GM19438 (cell line): ENCODE measurements at regions not wholly inside any gene's neighbourhood (a gene's known extent, or its start where the extent isn't known, plus 50 kb on each side); places are given as distances from the start of the nearest gene placed in this dataset.

Experiments used
- ATAC-seq: cut with Tn5 transposase; IDR thresholded peaks from one replicate; pipeline ENCODE4 v1.9.1; 2021; ENCODE audit warnings: low read depth; ENCODE audit not compliant: unreplicated experiment

DNA sequence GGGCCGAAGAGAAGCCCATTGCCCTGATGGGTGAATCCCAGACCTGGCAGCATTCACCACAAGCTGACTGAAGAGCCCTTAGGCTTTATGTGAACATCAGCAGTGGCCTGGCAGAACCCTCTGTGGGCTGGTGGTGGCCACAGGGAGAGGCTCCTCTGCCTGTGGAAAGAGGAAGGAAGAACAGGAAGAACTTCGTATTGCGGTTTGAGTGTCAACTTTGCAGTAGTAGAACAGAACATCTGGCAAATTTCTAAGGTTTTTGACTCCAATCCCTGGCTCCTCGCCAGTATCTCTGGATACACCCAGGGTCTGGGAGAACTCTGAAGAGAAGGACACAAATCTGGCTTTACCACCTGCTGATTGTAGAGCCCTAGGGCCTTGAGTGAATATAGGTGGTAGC is 356.4 kb upstream of the GRAMD2B start:
- ATAC-seq, result no peak

DNA sequence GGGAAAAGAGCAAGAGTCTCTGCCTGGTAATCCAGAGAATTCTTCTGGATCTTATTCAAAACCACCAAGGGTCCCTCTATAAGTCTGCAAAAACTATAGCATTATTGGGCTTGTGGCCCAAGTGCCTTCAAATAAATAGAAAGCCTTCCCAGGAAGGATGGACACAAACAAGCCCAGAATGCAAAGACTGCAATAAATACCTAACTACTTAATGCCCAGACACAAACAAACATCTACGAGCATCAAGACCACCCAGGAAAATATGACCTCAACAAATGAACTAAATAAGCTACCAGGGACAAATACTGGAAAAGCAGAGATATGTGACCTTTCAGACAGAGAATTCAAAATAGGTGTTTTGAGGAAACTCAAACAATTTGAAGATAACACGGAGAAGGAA is 355.8 kb upstream of the GRAMD2B start:
- no peak for ATAC-seq

DNA sequence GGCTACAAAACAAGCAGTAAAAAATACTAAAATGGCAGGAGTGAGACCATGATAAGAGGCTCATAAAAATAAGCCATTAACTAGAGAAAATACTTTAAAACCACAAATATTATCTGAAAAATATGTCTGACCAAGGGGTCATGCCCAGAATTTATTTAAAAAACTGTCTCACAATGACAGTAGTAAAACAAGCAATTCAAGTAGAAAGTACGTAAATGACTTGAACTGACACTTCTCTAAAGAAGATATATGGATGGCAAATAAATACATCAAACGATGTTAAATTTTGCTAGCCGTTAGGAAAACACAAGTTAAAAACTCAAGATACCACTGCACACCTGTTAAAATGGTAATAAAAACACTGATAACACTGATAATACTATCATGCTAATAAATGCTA is 353.9 kb upstream of the GRAMD2B start:
- no peak for ATAC-seq

GRCh38 chr5:126070481-126070880 is 352.7 kb upstream of the GRAMD2B start:
- no peak for ATAC-seq

DNA sequence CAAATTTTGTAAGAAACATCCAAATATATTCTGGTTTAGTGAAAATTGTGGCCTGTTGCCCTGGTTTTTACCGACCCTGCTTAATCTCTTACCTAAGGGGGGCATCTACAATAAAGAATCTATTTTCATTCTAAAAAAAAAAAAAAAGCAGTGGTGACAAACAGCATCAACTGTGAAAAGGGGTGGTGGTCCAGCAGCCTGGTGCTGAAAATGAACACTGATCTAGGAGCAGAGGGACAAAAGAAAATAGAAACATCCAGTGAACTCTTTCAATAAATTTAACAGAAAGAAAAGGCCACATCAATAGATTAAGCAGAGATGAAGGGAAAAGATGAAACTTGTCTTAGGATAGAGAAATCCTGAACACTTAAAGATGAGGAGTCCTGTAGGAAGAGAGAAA is 348.7 kb upstream of the GRAMD2B start:
- no peak for ATAC-seq

- no peak for ATAC-seq
Observed at GRCh38 chr5:126079266-126079665, 343.9 kb upstream of the GRAMD2B start.

- ATAC-seq, result no peak
Observed at GRCh38 chr5:126081209-126081608, 342.0 kb upstream of the GRAMD2B start.

DNA sequence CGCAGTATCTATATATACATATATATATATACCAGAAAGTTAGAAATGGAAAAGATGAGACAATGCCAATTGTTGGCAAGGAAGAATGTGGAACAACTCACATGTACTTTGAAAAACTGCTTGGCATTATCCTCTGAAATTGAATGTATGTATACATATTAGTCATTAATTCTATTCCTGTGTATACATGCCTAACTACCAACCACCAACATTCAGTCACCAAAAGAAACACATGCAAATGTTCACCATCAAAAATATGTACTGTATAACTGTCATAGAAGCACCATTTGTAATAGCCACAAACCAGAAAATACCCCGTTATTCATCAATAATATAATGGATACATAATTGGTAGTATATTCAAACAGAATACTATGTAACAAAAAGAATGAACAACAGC is 330.2 kb upstream of the GRAMD2B start:
- no peak for ATAC-seq

DNA sequence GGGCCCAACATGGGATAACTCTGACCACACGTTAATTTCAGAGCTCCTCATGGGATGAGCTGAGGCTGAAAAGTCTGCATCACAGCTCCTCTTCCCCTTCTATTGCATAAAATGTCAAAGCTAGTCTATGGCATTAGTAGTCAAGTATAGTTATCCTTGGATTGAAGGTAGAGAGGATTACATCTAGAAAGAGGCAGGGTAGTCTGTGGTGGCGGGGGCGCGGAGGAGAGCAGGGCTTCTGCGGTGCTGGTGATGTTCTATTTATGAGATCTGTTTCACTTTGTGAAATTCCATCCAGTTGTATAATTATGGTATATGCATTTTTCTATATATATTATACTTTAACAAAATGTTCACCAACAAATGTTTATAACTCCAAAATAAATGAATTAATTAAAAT is 329.5 kb upstream of the GRAMD2B start:
- ATAC-seq, result no peak

DNA sequence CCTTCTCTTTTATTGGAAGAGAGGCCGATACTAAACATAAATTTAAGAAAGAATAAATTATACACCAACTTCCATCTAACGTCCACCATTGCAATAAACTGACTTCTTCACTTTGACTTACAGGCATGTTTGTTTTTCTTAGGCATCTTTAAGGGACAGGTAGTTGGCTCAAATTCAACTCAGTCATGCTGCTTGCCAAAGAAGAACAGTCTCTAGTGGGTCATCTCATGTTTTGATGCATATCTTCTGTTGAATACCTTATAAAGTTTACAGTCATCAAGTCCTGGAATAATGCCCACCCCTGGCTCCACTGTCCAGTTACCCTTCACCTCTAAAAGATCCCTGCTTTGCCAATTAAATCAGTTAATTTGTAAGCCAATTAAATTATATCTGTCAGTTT is 328.2 kb upstream of the GRAMD2B start:
- no peak for ATAC-seq

DNA sequence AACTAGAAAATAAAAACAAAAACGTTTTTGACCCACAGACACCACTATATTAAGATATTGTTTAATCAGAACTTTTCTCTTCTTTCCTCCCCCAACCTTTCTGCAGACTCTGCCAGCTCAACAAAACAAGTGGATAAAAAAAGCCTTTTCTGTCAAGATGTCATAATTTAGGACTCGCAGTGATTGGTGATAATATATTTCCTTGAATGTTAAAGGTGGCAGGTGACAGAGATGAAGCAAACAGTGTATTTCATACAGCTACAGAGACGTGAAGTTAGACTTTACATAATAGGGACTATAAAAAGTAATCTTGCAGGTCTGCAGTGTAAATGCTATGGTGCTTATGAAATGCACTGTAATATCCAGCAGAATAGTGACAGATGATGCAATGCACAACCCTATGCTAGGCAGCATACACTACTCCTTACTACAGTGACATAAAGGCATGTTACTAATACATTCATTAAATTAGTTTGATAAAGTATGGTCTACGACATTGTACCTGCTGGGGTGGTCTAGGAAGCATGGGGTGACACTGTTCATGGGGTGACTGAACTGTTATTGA is 326.7 kb upstream of the GRAMD2B start:
- ATAC-seq, result no peak

- no peak for ATAC-seq
Observed at GRCh38 chr5:126097876-126098275, 325.3 kb upstream of the GRAMD2B start.

DNA sequence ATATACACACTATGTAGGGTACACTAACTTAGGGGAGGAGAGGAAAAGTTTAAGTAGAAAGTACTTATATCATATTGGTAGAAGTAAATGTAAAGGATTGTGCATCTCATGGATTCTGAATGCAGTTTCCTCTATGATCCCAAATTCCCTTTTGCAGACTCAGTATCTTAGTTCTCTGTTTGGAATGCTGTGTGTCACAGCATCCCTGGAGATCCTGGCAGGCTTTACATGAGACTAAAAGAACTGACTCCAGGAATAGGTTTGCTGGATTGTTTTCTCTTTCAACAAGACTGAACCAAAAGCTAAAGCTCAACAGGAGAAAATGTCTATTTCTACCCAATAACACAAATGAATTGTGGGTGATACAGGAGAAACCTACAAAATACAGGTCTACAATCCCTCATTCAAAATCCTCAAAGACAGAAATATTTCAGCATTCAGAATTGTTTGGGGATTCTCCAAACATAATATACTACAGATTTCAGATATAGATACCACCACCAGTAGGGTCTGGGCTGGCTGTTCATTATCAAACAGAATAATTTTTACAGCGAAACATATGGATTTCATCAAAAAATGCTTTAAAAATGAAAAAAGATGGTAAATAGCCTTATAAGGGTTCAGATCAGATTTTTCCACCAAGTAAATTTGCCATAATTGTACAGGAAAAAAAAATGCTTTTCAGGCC is 324.7 kb upstream of the GRAMD2B start:
- no peak for ATAC-seq

DNA sequence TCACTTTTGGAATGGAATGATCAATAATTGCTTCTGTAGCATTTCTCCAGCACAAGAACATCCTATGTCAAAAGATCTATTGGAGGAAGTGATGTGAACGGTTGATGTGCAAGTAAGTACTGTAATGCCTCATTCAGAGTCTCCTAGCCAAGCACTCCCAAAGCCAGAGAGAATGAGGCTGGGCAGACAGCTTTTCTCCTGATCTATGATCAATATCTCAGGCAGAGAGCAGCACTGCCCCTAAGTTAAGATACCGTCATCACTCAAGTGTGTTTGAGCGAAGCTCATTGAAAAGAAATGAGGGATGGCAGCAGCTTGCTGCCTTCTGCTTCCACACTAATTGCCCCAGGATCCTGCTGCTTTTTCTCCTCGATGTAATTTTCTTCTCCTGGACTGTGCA is 324.1 kb upstream of the GRAMD2B start:
- no peak for ATAC-seq

GRCh38 chr5:126100767-126101166 is 322.4 kb upstream of the GRAMD2B start:
- no peak for ATAC-seq

DNA sequence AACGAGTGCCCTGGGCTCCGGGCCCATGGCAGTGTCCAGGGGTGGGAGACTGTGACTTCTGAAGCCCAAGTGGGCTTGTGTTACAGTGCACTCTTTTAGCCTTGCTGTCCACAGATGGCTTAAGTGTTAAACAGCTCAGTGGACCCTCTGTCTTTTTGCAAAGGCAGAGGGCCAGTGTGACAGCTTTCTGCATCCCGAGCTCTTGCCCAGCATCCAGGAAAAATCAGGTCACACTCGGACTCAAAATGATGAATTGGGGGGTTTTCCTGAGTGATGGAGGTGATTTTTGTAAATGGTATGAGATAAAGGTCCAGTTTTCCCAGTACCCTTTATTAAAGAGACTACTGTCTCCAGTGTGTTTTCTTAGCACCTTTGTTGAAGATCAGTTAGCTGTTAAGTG is 321.3 kb upstream of the GRAMD2B start:
- ATAC-seq, result no peak

DNA sequence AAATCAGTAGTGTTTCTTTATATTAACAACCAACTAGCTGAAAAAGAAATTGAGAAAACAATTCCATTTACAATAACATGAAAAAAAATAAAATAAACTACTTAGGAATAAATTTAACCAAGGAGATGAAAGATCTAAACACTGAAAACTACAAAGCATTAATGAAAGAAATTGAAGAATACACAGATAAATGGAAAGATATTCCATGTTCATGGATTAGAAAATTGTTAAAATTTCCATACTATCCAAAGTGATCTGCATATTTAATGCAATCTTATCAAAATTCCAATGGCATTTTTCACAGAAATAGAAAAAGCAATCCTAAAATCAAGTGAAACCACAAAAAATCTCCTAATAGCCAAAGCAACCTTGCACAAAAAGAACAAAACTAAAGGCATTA is 320.2 kb upstream of the GRAMD2B start:
- no peak for ATAC-seq

DNA sequence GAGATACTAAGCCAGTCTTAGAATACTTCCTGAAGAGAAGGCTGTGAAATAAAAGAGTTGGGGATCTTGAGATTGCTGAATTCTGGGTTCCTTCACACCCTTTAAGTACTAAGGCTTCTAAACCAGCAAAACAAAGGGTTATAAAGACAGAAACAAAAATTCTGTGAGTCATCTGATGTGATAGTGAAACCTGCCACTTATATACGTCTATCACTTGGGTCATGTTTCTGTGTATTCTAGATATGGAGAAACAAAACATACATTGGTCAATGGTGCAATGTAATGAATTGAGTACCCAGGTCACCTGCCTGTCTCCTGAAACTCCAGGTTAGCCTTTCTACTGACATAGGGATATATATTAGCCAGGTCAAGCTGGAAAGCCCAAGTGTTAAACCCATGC is 319.3 kb upstream of the GRAMD2B start:
- no peak for ATAC-seq

DNA sequence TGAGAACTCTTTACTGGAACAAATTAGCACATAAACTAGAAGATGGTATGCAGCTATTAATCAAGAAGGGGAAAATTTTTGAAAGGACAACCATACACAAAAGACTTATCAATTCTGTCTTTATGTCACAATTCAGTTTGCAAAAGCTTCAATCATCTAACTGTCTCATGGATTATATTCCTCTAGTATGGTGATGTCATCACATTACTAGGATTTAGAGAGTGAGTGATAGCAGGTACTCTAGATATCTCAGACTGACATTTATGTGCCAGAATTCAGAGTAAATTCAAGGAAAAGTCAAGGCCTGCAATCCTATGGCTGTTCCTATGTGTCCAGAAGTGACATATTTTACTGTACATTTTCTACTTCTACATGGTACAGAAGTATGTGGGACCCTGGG is 318.9 kb upstream of the GRAMD2B start:
- no peak for ATAC-seq

DNA sequence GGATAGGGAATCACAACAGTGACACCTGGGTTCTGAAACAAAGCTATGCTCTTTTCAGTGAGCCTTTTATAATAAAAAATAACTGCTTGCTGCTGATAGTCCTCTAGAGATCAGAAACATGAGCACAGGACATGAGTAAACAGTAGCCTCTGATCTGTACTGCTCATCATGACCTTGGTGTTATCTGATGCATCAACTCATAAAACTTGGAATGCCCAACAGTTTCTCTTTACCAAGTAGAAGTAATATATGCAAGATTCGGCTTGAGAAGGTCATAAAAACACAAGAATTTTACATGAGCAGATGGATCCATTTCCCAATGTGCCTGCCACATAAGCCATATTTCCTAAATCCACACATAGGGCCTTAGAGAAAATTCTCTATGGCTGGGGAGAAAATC is 318.3 kb upstream of the GRAMD2B start:
- ATAC-seq, result no peak

DNA sequence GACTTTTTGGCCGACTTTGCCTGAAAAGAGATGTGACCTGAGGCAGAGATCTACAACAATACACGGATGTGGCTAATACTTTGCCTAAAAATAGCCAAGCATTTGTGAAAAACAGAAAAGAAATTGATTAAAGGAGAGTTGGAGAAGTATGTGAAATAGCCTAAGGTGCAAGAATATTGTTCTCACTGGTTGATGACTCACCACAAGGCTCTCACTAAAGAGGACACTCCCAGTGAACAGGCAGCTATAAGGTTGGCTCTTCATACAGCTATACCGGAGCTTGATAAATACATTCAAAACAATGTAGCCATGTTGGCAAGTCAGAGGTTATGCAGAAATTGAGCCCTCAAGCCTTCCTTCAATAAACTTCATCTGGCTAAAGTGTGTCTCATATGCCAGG is 317.2 kb upstream of the GRAMD2B start:
- ATAC-seq, result no peak

GRCh38 chr5:126107381-126107780 is 315.8 kb upstream of the GRAMD2B start:
- no peak for ATAC-seq

DNA sequence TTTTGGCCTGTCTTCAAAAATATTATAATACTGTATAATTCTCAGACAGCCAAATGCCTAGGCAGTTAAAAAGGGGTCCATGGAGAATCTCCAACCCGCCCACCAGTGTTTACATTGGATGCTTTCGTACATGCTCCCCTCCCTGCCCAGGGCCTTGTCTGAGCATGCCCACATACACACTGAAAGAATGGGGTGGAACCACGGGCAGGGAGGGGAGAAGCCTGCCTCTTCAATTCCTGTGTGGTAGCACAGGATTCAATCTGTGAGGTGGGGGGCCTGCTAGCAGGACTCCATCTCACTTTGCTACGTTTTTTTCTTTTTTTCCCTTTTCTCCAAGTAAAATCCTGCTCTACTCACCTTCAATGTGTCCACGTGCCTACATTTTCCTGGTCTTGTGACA is 314.7 kb upstream of the GRAMD2B start:
- no peak for ATAC-seq
